ENCODE measurements at regions not wholly inside any gene's neighbourhood (a gene's known extent, or its start where the extent isn't known, plus 50 kb on each side); places are given as distances from the start of the nearest gene placed in this dataset.

DNA sequence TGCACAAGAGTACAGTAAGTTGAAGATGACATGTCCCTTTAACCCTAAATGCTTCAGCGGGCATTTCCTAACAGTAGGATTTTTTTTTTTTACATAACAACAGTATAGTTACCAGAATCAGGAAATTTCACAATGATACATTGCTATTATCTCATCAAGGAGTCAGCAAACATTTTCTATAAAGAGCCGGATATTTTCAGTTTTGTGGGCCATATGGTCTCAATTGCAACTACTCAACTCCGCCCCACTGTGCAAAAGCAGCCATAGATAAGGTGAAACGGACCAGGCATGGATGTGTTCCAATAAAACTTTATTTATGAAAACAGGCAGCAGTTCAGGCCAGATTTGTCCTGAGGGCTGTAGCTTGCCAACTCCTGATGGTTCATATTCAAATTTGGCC, 130.6 kb downstream of the SMAD6 start:
- H3K4me1 ChIP-seq: no peaks in the 10 kb centered on the region
- no peaks in the 10 kb centered on the region for H3K36me3 ChIP-seq
- TF ChIP-seq, protein P1, sequence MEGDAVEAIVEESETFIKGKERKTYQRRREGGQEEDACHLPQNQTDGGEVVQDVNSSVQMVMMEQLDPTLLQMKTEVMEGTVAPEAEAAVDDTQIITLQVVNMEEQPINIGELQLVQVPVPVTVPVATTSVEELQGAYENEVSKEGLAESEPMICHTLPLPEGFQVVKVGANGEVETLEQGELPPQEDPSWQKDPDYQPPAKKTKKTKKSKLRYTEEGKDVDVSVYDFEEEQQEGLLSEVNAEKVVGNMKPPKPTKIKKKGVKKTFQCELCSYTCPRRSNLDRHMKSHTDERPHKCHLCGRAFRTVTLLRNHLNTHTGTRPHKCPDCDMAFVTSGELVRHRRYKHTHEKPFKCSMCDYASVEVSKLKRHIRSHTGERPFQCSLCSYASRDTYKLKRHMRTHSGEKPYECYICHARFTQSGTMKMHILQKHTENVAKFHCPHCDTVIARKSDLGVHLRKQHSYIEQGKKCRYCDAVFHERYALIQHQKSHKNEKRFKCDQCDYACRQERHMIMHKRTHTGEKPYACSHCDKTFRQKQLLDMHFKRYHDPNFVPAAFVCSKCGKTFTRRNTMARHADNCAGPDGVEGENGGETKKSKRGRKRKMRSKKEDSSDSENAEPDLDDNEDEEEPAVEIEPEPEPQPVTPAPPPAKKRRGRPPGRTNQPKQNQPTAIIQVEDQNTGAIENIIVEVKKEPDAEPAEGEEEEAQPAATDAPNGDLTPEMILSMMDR (IDR thresholded peaks at IDR 0.05): no peak
- no peak overlapping the region for H3K27ac ChIP-seq
- no peak overlapping the region for H3K9ac ChIP-seq (ENCODE audit: low read depth in 2 of 2, low read length in 2 of 2)
- intact Hi-C loops (cut with DNase I): no loop called here
- H3K4me3 ChIP-seq: no peak overlapping the region
- H3K9me3 ChIP-seq: no peaks in the 10 kb centered on the region
- H3K27me3 ChIP-seq: no peaks in the 10 kb centered on the region
- DNase-seq: no peak

DNA sequence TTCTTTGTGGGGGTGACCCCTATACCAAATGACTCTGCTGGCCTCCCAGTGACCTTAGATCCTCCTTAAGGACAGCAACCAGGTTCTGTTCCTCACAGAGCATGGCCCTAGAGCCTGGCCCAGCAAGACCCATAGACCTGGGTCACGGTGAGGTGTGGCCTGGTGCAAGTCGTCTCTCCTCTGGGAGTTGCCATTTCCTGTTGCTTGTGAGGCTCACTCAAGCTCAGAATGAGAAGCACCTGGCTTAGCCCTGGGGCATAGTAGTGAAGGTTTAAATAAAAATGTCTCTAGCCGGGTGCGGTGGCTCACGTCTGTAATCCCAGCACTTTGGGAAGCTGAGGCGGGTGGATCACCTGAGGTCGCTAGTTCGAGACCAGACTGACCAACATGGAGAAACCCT, 131.3 kb downstream of the SMAD6 start:
- Histone ChIP-seq H3K4me3 (no peak overlapping the region), H3K27me3 (no peaks in the 10 kb centered on the region), H3K9ac (ENCODE audit: low read depth in 2 of 2, low read length in 2 of 2) (no peak overlapping the region), H3K36me3 (no peaks in the 10 kb centered on the region), H3K4me1 (no peaks in the 10 kb centered on the region), H3K27ac (no peak overlapping the region), H3K9me3 (no peaks in the 10 kb centered on the region)
- intact Hi-C loops (cut with DNase I): no loop called here
- no peak for DNase-seq
- TF ChIP-seq, protein P1 (IDR thresholded peaks at IDR 0.05): no peak

DNA sequence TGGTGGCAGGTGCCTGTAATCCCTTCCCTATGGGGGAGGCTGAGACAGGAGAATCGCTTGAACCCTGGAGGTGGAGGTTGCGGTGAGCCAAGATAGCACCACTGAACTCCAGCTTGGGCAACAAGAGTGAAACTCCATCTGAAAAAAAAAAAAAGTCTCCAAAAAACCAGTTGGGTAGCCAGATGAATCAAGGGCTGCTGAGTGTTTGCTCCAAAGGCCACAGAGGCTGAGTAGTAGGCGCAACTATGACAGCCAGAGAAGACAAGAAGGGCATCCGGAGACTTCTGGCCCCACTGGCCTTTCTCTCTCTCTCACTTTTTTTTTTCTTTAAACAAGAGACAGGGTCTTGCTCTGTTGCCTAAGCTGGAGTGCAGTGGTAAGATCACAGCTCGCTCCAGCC, 131.8 kb downstream of the SMAD6 start:
- TF ChIP-seq, protein P1 (IDR thresholded peaks at IDR 0.05): no peak
- intact Hi-C loops (cut with DNase I): no loop called here
- no peaks in the 10 kb centered on the region for H3K9me3 ChIP-seq
- H3K4me1 ChIP-seq: no peaks in the 10 kb centered on the region
- DNase-seq: no peak
- H3K4me3 ChIP-seq: no peak overlapping the region
- no peaks in the 10 kb centered on the region for H3K36me3 ChIP-seq
- no peak overlapping the region for H3K9ac ChIP-seq (ENCODE audit: low read depth in 2 of 2, low read length in 2 of 2)
- no peaks in the 10 kb centered on the region for H3K27me3 ChIP-seq
- no peak overlapping the region for H3K27ac ChIP-seq

DNA sequence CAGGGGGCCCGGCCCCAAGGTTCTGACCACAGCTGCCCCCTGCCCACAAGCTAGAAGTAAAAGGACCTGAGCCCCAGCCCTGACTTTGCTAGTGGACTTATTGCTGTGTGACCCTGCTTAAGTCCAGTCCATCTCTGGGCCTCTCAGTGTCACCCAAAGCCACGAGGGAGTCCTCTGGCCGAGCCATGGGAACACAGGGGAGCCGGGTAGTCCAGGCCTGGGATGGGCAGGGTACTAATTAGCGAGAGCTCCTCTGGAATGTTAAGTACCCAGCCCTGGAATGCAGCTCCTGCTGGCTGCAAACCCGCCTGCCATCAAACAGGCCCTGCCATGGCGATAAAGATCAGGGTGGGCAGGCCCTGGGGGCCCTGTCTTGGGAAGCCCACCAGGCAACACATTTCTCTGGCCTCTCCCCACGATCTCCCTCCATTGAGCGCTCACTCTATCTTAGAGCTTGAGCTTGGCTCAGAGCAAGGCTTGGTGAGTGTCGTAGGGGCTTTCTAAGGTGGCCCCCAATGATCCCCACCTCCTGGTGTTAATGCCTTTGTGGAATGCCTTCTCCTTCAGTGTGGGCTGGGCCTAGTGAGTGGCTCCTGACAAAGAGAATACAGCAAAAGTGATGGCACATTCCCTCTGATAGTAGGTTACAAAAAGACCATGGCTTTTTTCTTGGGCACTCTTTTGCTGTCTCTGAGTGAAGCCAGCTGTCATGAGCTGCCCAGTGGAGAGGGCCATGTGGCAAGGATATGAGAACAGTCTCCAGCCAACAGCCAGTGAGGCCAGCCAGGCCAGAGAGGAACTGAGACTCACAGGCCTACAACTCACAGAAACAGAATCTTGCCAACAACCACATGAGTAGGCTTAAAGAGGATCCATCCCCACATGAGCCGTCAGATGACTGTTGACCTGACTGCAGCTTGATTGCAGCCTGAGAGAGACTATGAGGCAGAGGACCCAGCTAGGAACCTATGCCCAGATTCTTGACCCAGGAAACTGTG, 133.1 kb downstream of the SMAD6 start:
- H3K27ac ChIP-seq: no peak overlapping the region
- H3K36me3 ChIP-seq: no peaks in the 10 kb centered on the region
- no peak overlapping the region for H3K9ac ChIP-seq (ENCODE audit: low read depth in 2 of 2, low read length in 2 of 2)
- no peak overlapping the region for H3K4me3 ChIP-seq
- H3K4me1 ChIP-seq: no peaks in the 10 kb centered on the region
- TF ChIP-seq, protein P1 (IDR thresholded peaks at IDR 0.05): no peak
- no peak for DNase-seq
- H3K9me3 ChIP-seq: no peaks in the 10 kb centered on the region
- intact Hi-C loops (cut with DNase I): no loop called here
- no peaks in the 10 kb centered on the region for H3K27me3 ChIP-seq

DNA sequence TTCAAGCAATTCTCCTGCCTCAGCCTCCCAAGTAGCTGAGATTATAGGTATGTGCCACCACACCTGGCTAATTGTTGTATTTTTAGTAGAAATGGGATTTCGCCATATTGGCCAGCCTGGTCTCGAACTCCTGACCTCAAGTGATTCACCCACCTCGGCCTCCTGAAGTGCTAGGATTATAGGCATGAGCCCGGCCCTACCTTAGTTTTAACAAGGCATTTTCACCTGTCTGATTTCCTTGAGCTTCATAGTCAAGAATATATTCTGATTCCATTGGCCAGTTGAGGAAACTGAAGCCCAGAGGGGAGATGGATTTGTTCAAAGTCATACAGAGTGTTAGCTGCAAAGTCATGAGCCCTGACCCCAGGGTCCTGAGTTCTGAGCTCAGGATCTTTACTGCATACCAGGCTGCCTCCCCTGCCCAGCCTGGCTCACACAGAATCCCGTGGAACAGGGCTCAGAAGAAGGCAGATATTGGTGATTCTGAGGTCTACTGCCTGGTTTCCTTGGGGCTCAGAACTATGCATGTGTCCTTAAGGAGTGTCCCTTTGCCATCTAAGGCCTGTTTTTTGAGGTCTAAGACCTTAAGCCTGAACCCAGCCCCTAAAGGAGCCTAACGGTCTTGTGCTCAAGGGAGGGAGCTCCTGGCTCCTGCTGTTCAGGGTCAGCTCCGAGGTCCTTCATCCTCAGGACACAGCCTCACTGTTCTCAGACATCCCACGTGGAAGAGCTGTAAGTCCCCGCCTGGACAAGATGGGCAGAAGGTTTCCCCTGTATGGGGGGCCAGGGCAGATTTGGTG, 134.4 kb downstream of the SMAD6 start:
- no peak for DNase-seq
- H3K9me3 ChIP-seq: no peaks in the 10 kb centered on the region
- no peak overlapping the region for H3K9ac ChIP-seq (ENCODE audit: low read depth in 2 of 2, low read length in 2 of 2)
- H3K4me3 ChIP-seq: no peak overlapping the region
- H3K36me3 ChIP-seq: no peaks in the 10 kb centered on the region
- TF ChIP-seq, protein P1 (IDR thresholded peaks at IDR 0.05): no peak
- H3K27ac ChIP-seq: no peak overlapping the region
- no peaks in the 10 kb centered on the region for H3K4me1 ChIP-seq
- intact Hi-C loops (cut with DNase I): no loop called here
- no peaks in the 10 kb centered on the region for H3K27me3 ChIP-seq
